ENCODE measurements at regions not wholly inside any gene's neighbourhood (a gene's known extent, or its start where the extent isn't known, plus 50 kb on each side); places are given as distances from the start of the nearest gene placed in this dataset.

DNA sequence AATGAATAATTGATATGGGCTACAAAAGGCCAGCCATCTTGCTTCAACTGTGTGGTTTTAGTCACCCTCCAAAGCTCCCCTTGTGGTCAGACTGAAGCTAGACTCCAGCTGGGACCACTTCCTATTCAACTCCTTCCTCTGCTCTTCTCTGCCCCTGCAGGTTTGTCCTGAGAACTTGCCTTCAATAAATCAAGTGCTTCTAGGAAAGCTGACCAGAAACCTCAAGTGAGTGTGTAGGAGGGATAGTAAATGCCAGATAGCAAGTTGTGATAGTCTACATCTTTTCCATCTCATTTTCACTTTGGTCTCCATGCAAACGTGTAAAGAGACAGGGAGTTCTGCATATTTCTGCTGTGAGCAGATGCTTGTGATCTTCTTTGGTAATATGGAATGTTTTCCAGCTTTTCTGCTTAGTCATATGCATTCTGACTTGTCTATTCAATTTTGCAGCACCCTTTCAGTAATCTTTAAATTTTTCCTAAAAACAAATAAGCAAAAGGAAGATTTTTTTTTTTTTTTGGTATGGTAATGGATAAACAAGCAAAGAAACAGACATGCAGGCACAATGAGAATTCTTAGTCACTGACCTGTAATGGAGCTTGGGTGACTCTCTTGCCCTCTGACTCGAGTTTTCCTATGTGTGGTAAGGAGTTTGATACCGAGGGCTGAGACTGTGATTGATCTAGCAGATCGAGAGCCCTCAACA lies 201.3 kb upstream of the BTBD3 start:
- TF ChIP-seq, protein P1, sequence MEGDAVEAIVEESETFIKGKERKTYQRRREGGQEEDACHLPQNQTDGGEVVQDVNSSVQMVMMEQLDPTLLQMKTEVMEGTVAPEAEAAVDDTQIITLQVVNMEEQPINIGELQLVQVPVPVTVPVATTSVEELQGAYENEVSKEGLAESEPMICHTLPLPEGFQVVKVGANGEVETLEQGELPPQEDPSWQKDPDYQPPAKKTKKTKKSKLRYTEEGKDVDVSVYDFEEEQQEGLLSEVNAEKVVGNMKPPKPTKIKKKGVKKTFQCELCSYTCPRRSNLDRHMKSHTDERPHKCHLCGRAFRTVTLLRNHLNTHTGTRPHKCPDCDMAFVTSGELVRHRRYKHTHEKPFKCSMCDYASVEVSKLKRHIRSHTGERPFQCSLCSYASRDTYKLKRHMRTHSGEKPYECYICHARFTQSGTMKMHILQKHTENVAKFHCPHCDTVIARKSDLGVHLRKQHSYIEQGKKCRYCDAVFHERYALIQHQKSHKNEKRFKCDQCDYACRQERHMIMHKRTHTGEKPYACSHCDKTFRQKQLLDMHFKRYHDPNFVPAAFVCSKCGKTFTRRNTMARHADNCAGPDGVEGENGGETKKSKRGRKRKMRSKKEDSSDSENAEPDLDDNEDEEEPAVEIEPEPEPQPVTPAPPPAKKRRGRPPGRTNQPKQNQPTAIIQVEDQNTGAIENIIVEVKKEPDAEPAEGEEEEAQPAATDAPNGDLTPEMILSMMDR (IDR thresholded peaks at IDR 0.05 in 2 of 3, conservative IDR thresholded peaks at IDR 0.05 in 1 of 3; ENCODE audit: borderline replicate concordance in 1 of 3, insufficient read depth in 1 of 3, low read depth in 2 of 3, low read length in 2 of 3): peak; percentile 34 to 71 (median 62); a peak in 5 of 6 replicates
- TF ChIP-seq POLR2A (IDR thresholded peaks at IDR 0.05; ENCODE audit: borderline replicate concordance, extremely low read depth, insufficient read depth, insufficient read length) (no peak), POLR2AphosphoS5 (IDR thresholded peaks at IDR 0.05; ENCODE audit: low read depth, low read length) (no peak), ZBTB33 (IDR thresholded peaks at IDR 0.05; ENCODE audit: extremely low read depth, insufficient replicate concordance, low read length) (no peak), RAD21 (IDR thresholded peaks at IDR 0.05; ENCODE audit: low read depth) (peak; percentile 8; the same call in 1 of the 2 replicates), EZH2 (IDR thresholded peaks at IDR 0.05) (no peak), ATF3 (IDR thresholded peaks at IDR 0.05) (no peak)
- TF ChIP-seq, protein P2, sequence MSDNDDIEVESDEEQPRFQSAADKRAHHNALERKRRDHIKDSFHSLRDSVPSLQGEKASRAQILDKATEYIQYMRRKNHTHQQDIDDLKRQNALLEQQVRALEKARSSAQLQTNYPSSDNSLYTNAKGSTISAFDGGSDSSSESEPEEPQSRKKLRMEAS (IDR thresholded peaks at IDR 0.05): no peak
